Epidermal melanocyte (primary cell): ENCODE measurements at regions not wholly inside any gene's neighbourhood (a gene's known extent, or its start where the extent isn't known, plus 50 kb on each side); places are given as distances from the start of the nearest gene placed in this dataset.
"Not testable (repeated sequence)": the region's sequence is repeated elsewhere in the genome, so short reads cannot be mapped to it uniquely, and the experiment has no call there.

Experiments
- DNase-seq: peaks from one replicate; pipeline ENCODE4 v3.0.0; 2011; ENCODE audit warnings: low spot score; ENCODE audit not compliant: insufficient read length

GRCh38 chr4:170428929-170429328, 339.2 kb upstream of the AADAT start:
- DNase-seq: no peak

GRCh38 chr4:170425521-170426143, 335.9 kb upstream of the AADAT start:
- no peak for DNase-seq

- DNase-seq: no peak
Measured at GRCh38 chr4:170425040-170425439, 335.3 kb upstream of the AADAT start.

- DNase-seq: no peak
Measured at GRCh38 chr4:170423137-170423536, 333.4 kb upstream of the AADAT start.

GRCh38 chr4:170420255-170420693, 330.5 kb upstream of the AADAT start:
- no peak for DNase-seq

GRCh38 chr4:170414961-170415360, 325.2 kb upstream of the AADAT start:
- no peak for DNase-seq

- no peak for DNase-seq
Measured at GRCh38 chr4:170414360-170414759, 324.6 kb upstream of the AADAT start.

- no peak for DNase-seq
Measured at GRCh38 chr4:170413951-170414350, 324.2 kb upstream of the AADAT start.

- no peak for DNase-seq
Measured at GRCh38 chr4:170400361-170400760, 310.6 kb upstream of the AADAT start.

GRCh38 chr4:170399581-170400293, 310.0 kb upstream of the AADAT start:
- no peak for DNase-seq

GRCh38 chr4:170398218-170398617, 308.5 kb upstream of the AADAT start:
- no peak for DNase-seq

- no peak for DNase-seq
Measured at GRCh38 chr4:170395773-170396172, 306.0 kb upstream of the AADAT start.

- no peak for DNase-seq
Measured at GRCh38 chr4:170391066-170391740, 301.4 kb upstream of the AADAT start.

- DNase-seq: no peak
Measured at GRCh38 chr4:170389411-170389810, 299.7 kb upstream of the AADAT start.

GRCh38 chr4:170388255-170388654, 298.5 kb upstream of the AADAT start:
- DNase-seq: no peak

GRCh38 chr4:170386971-170387370, 297.2 kb upstream of the AADAT start:
- DNase-seq: no peak

- no peak for DNase-seq
Measured at GRCh38 chr4:170386511-170386910, 296.8 kb upstream of the AADAT start.

- DNase-seq: peak; percentile 16
Measured at GRCh38 chr4:170374770-170375169, 285.0 kb upstream of the AADAT start.

- DNase-seq: no peak
Measured at GRCh38 chr4:170348945-170349344, 259.2 kb upstream of the AADAT start.

- DNase-seq: not testable (repeated sequence)
Measured at GRCh38 chr4:170347191-170347590, 257.4 kb upstream of the AADAT start.

- no peak for DNase-seq
Measured at GRCh38 chr4:170339522-170339921, 249.8 kb upstream of the AADAT start.

- no peak for DNase-seq
Measured at GRCh38 chr4:170336238-170336775, 246.6 kb upstream of the AADAT start.
